Neural progenitor cell (in vitro differentiated cells): ENCODE measurements at regions not wholly inside any gene's neighbourhood (a gene's known extent, or its start where the extent isn't known, plus 50 kb on each side); places are given as distances from the start of the nearest gene placed in this dataset.

ENCODE experiments used
- DNase-seq: peaks from one replicate; pipeline ENCODE4 v3.0.0-alpha.2; 2016; ENCODE audit warnings: low spot score
- H2AFZ ChIP-seq: fragments of 200-600 bp; sonication (generic); replicated peaks from 2 replicates; pipeline ENCODE4 v1.6.1; 2016; ENCODE audit warnings: antibody characterized with exemption
- H3F3A ChIP-seq: fragments of 200-600 bp; sonication (generic); 2 replicates; pipeline ENCODE4 v1.6.1; 2016; ENCODE audit warnings: antibody characterized with exemption, low read depth
- H3K27ac ChIP-seq: fragments of 200-600 bp; sonication (generic); 2 replicates; pipeline ENCODE4 v1.5.1; 2016; ENCODE audit warnings: mild to moderate bottlenecking
- H3K27me3 ChIP-seq: fragments of 200-600 bp; sonication (generic); 2 replicates; pipeline ENCODE4 v1.6.1; 2016; ENCODE audit warnings: mild to moderate bottlenecking, moderate library complexity
- H3K36me3 ChIP-seq: fragments of 200-600 bp; sonication (generic); 2 replicates; pipeline ENCODE4 v1.5.1; 2016
- H3K4me1 ChIP-seq: fragments of 200-600 bp; sonication (generic); 2 replicates; pipeline ENCODE4 v1.6.1; 2016; ENCODE audit warnings: mixed run types
- H3K4me2 ChIP-seq: fragments of 200-600 bp; sonication (generic); 2 replicates; pipeline ENCODE4 v1.6.1; 2016
- H3K4me3 ChIP-seq: fragments of 200-600 bp; sonication (generic); 2 replicates; pipeline ENCODE4 v1.5.1; 2016
- H3K79me2 ChIP-seq: fragments of 200-600 bp; sonication (generic); 2 replicates; pipeline ENCODE4 v1.6.1; 2016; ENCODE audit warnings: low read depth
- H3K9ac ChIP-seq: fragments of 200-600 bp; sonication (generic); 2 replicates; pipeline ENCODE4 v1.6.1; 2016
- H3K9me3 ChIP-seq: fragments of 200-600 bp; sonication (generic); 2 replicates; pipeline ENCODE4 v1.5.1; 2016; ENCODE audit warnings: low read depth
- H4K20me1 ChIP-seq: fragments of 200-600 bp; sonication (generic); 2 replicates; pipeline ENCODE4 v1.6.1; 2016; ENCODE audit warnings: low read depth
- H3K27ac Mint-ChIP-seq: 3 replicates; pipeline ENCODE4 v1.8.0; 2021; ENCODE audit warnings: mixed read lengths
- H3K27me3 Mint-ChIP-seq: 2 replicates; pipeline ENCODE4 v1.8.0; 2022; ENCODE audit warnings: low read depth, mild to moderate bottlenecking, inconsistent platforms, moderate library complexity, mixed read lengths; ENCODE audit not compliant: insufficient read depth
- H3K36me3 Mint-ChIP-seq: 3 replicates; pipeline ENCODE4 v1.8.0; 2021; ENCODE audit warnings: mixed read lengths
- H3K4me1 Mint-ChIP-seq: 3 replicates; pipeline ENCODE4 v1.8.0; 2021; ENCODE audit warnings: mixed read lengths
- H3K4me3 Mint-ChIP-seq: 3 replicates; pipeline ENCODE4 v1.8.0; 2021; ENCODE audit warnings: mild to moderate bottlenecking, moderate library complexity, mixed read lengths
- H3K9me3 Mint-ChIP-seq: 3 replicates; pipeline ENCODE4 v1.8.0; 2020; ENCODE audit warnings: mixed read lengths
- EZH2 ChIP-seq: fragments of 200-600 bp; sonication (generic); IDR thresholded peaks from 2 replicates; pipeline ENCODE4 v1.6.1; 2017; ENCODE audit warnings: antibody characterized with exemption, mild to moderate bottlenecking, moderate library complexity
- EZH2phosphoT487 ChIP-seq: fragments of 200-600 bp; sonication (generic); IDR thresholded peaks from 2 replicates; pipeline ENCODE4 v1.6.1; 2017; ENCODE audit warnings: antibody characterized with exemption
- TF ChIP-seq, protein P1 (sequence below): fragments of 200-600 bp; sonication (generic); IDR thresholded peaks from 2 replicates; pipeline ENCODE4 v1.5.1; 2017; ENCODE audit warnings: antibody characterized with exemption, mild to moderate bottlenecking

DNA sequence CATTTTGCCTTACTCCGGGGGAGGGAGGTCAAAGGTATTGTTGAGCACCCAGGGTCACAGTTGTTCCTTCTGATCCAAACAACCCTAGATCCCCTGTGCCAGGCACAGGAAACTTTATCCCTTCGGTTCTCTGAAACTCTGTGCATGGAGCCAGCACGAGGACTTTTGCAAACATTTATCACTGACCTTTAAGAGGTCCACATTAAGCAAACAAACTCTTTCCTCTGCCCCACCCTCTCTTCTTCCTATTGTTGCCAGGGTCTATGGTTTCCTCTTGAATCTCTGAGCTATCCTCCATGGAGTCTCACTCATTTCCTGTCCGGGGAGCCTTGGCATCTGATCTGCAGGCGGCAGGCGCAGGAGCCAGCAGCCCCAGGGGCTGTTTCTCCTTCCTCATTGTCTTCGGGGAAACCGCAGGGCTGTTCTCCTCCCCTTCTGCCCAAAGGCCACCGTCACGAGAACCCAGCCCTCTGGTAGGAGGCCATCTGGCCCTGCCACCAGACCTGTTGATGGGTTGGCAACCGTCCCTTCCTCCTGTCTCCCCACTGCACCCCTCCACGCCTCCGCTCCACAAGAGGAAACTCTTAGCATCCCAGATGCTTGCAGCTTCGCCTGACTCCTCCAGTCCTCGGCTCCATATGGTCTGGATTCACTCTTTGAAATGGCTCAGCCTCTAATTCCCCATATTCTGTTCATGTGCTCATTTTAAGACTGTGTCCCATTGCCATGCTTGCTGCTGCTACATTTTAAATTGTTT, 327.3 kb upstream of the NRP1 start:
- Histone ChIP-seq H3K4me2 (no peak overlapping the region), H3K36me3 (no peaks in the 10 kb centered on the region), H3K4me1 (peaks cover 5% of the 10 kb centered on the region), H4K20me1 (no peaks in the 10 kb centered on the region), H3K4me3 (no peak overlapping the region), H3K9me3 (no peaks in the 10 kb centered on the region), H3K79me2 (no peaks in the 10 kb centered on the region), H3K27ac (no peak overlapping the region), H3K27me3 (no peaks in the 10 kb centered on the region), H3K9ac (no peak overlapping the region), H2AFZ (no peak overlapping the region), H3F3A (no peaks in the 10 kb centered on the region)
- TF ChIP-seq EZH2phosphoT487 (no peak), EZH2 (no peak)
- TF ChIP-seq, protein P1, sequence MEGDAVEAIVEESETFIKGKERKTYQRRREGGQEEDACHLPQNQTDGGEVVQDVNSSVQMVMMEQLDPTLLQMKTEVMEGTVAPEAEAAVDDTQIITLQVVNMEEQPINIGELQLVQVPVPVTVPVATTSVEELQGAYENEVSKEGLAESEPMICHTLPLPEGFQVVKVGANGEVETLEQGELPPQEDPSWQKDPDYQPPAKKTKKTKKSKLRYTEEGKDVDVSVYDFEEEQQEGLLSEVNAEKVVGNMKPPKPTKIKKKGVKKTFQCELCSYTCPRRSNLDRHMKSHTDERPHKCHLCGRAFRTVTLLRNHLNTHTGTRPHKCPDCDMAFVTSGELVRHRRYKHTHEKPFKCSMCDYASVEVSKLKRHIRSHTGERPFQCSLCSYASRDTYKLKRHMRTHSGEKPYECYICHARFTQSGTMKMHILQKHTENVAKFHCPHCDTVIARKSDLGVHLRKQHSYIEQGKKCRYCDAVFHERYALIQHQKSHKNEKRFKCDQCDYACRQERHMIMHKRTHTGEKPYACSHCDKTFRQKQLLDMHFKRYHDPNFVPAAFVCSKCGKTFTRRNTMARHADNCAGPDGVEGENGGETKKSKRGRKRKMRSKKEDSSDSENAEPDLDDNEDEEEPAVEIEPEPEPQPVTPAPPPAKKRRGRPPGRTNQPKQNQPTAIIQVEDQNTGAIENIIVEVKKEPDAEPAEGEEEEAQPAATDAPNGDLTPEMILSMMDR = no peak
- peaks cover 33% of the 10 kb centered on the region for H3K4me1 Mint-ChIP-seq
- H3K27me3 Mint-ChIP-seq = peaks cover 4% of the 10 kb centered on the region
- peaks cover 11% of the 10 kb centered on the region for H3K9me3 Mint-ChIP-seq
- no peak overlapping the region for H3K27ac Mint-ChIP-seq
- DNase-seq = no peak
- peaks cover 5% of the 10 kb centered on the region for H3K36me3 Mint-ChIP-seq
- no peak overlapping the region for H3K4me3 Mint-ChIP-seq

- no peak overlapping the region for H3K27ac Mint-ChIP-seq
- peak; percentile 4 for DNase-seq
- H2AFZ ChIP-seq = peak overlapping the region; percentile 36
- H3K4me3 ChIP-seq = no peak overlapping the region
- H3K36me3 Mint-ChIP-seq = peaks cover 5% of the 10 kb centered on the region
- peaks cover 38% of the 10 kb centered on the region for H3K4me1 Mint-ChIP-seq
- H3K27me3 Mint-ChIP-seq = peaks cover 2% of the 10 kb centered on the region
- no peak overlapping the region for H3K4me2 ChIP-seq
- no peaks in the 10 kb centered on the region for H3F3A ChIP-seq
- no peaks in the 10 kb centered on the region for H3K36me3 ChIP-seq
- H3K9ac ChIP-seq = no peak overlapping the region
- peaks cover 11% of the 10 kb centered on the region for H3K9me3 Mint-ChIP-seq
- no peaks in the 10 kb centered on the region for H4K20me1 ChIP-seq
- H3K4me3 Mint-ChIP-seq = no peak overlapping the region
- no peaks in the 10 kb centered on the region for H3K9me3 ChIP-seq
- no peaks in the 10 kb centered on the region for H3K27me3 ChIP-seq
- no peak overlapping the region for H3K27ac ChIP-seq
- TF ChIP-seq EZH2 = no peak
- TF ChIP-seq, protein P1 = no peak
- no peak for TF ChIP-seq EZH2phosphoT487
- H3K4me1 ChIP-seq = peaks cover 11% of the 10 kb centered on the region
- no peaks in the 10 kb centered on the region for H3K79me2 ChIP-seq
These were observed 325.9 kb upstream of the NRP1 start for GRCh38 chr10:33660329-33660728.

DNA sequence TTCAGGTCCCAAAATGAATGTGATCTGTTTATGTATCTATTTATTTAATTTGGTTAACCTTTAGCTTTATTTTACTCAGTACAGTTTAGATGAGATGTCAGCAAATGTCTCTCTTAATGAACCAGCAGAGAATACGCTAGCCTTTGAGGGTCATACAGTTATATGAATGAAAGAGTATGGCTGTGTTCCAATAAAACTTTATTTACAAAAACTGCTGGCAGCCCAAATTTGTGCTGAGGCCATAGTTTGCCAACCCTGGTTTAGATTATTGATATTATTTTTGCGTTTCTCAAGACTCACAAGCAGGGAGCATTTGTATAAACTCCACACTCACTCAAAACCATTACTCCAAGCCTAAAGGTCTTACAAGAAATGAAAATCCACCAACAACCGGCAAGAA, 323.4 kb upstream of the NRP1 start:
- Mint-ChIP-seq H3K9me3 (peaks cover 13% of the 10 kb centered on the region), H3K27me3 (peaks cover 2% of the 10 kb centered on the region), H3K4me3 (no peak overlapping the region), H3K36me3 (peaks cover 8% of the 10 kb centered on the region), H3K4me1 (peaks cover 42% of the 10 kb centered on the region), H3K27ac (no peak overlapping the region)
- H3K4me3 ChIP-seq = no peak overlapping the region
- H3K4me2 ChIP-seq = no peak overlapping the region
- no peak overlapping the region for H2AFZ ChIP-seq
- peaks cover 11% of the 10 kb centered on the region for H3K4me1 ChIP-seq
- H3K9me3 ChIP-seq = no peaks in the 10 kb centered on the region
- no peak for DNase-seq
- no peak overlapping the region for H3K27ac ChIP-seq
- H3K27me3 ChIP-seq = no peaks in the 10 kb centered on the region
- H3K36me3 ChIP-seq = no peaks in the 10 kb centered on the region
- H3F3A ChIP-seq = no peaks in the 10 kb centered on the region
- no peaks in the 10 kb centered on the region for H4K20me1 ChIP-seq
- TF ChIP-seq EZH2phosphoT487 (no peak), EZH2 (no peak)
- TF ChIP-seq, protein P1 = no peak
- no peak overlapping the region for H3K9ac ChIP-seq
- H3K79me2 ChIP-seq = no peaks in the 10 kb centered on the region
